Neural progenitor cell (in vitro differentiated cells): ENCODE measurements at regions not wholly inside any gene's neighbourhood (a gene's known extent, or its start where the extent isn't known, plus 50 kb on each side); places are given as distances from the start of the nearest gene placed in this dataset.

Experiments used
- CTCF ChIP-seq: fragments of 200-600 bp; sonication (generic); IDR thresholded peaks from 2 replicates; pipeline ENCODE4 v1.5.1; 2017; ENCODE audit warnings: antibody characterized with exemption, mild to moderate bottlenecking
- EZH2 ChIP-seq: fragments of 200-600 bp; sonication (generic); IDR thresholded peaks from 2 replicates; pipeline ENCODE4 v1.6.1; 2017; ENCODE audit warnings: antibody characterized with exemption, mild to moderate bottlenecking, moderate library complexity
- EZH2phosphoT487 ChIP-seq: fragments of 200-600 bp; sonication (generic); IDR thresholded peaks from 2 replicates; pipeline ENCODE4 v1.6.1; 2017; ENCODE audit warnings: antibody characterized with exemption

GRCh38 chr2:234852941-234853340, 98.9 kb upstream of the SH3BP4 start:
- TF ChIP-seq CTCF (no peak), EZH2 (no peak), EZH2phosphoT487 (no peak)
